Nephron progenitor cell (in vitro differentiated cells): ENCODE measurements at regions not wholly inside any gene's neighbourhood (a gene's known extent, or its start where the extent isn't known, plus 50 kb on each side); places are given as distances from the start of the nearest gene placed in this dataset.

Source experiments
- DNase-seq: peaks from one replicate; pipeline ENCODE4 v3.0.0; 2021
- H3K27ac Mint-ChIP-seq: 2 replicates; pipeline ENCODE4 v1.8.0; 2021; ENCODE audit warnings: mild to moderate bottlenecking, moderate library complexity, mixed read lengths
- H3K27me3 Mint-ChIP-seq: 2 replicates; pipeline ENCODE4 v1.8.0; 2021; ENCODE audit warnings: mild to moderate bottlenecking, low read depth, mixed read lengths; ENCODE audit not compliant: poor library complexity
- H3K36me3 Mint-ChIP-seq: 2 replicates; pipeline ENCODE4 v1.8.0; 2021; ENCODE audit warnings: low read depth, mixed read lengths
- H3K4me1 Mint-ChIP-seq: 2 replicates; pipeline ENCODE4 v1.8.0; 2021; ENCODE audit warnings: mixed read lengths
- H3K4me3 Mint-ChIP-seq: 2 replicates; pipeline ENCODE4 v1.8.0; 2021; ENCODE audit warnings: mild to moderate bottlenecking, moderate library complexity, mixed read lengths
- H3K9me3 Mint-ChIP-seq: 2 replicates; pipeline ENCODE4 v1.8.0; 2021; ENCODE audit warnings: mild to moderate bottlenecking, moderate library complexity, mixed read lengths
- CTCF ChIP-seq: fragments of 200-600 bp; sonication (generic); IDR thresholded peaks from 2 replicates; pipeline ENCODE4 v1.5.0; 2021; ENCODE audit warnings: antibody characterized with exemption

DNA sequence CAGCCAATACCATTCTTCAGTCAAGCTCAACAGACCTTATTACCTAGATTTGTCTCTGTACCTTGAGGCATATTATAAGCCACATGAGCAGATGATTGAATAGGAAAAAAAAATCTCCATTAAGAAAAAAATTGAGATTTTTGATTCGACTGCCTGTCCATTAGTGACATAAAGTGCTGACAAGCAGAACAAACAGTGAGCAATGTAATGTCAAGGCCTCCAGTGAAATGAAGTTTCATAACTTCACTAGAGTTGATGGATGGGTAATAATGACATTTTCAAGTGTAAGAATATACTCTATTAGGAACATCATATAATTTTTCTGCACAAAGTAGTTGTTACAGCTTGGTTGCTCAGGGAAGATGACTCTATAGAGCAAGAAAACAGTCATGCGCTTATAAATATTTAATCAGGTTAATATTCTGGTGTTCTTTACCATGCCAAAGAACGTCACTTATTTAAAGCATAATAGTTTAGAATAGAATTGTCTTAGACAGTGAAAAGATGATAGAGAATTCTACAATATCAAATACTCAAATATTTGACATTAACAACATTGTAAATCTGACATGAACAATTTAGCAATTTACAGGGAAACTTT is 783.7 kb downstream of the EPHA7 start:
- no peak for TF ChIP-seq CTCF
- Mint-ChIP-seq H3K36me3 (no peaks in the 10 kb centered on the region), H3K4me1 (no peaks in the 10 kb centered on the region), H3K4me3 (no peak overlapping the region), H3K27me3 (peaks cover 2% of the 10 kb centered on the region), H3K9me3 (no peaks in the 10 kb centered on the region), H3K27ac (no peak overlapping the region)
- no peak for DNase-seq

- no peak overlapping the region for H3K4me3 Mint-ChIP-seq
These were observed 784.8 kb downstream of the EPHA7 start for GRCh38 chr6:92634561-92634960.

GRCh38 chr6:92623431-92623830 is 795.9 kb downstream of the EPHA7 start:
- Mint-ChIP-seq H3K27me3 (no peaks in the 10 kb centered on the region), H3K36me3 (no peaks in the 10 kb centered on the region), H3K9me3 (peaks cover 19% of the 10 kb centered on the region), H3K27ac (peak overlapping the region; percentile 43), H3K4me3 (no peak overlapping the region), H3K4me1 (no peaks in the 10 kb centered on the region)
- peak; percentile 8 for DNase-seq
- no peak for TF ChIP-seq CTCF

More at GRCh38 chr6:92634561-92634960, 784.8 kb downstream of the EPHA7 start:
- H3K27me3 Mint-ChIP-seq, result no peaks in the 10 kb centered on the region
- no peaks in the 10 kb centered on the region for H3K4me1 Mint-ChIP-seq
- no peak for DNase-seq
- no peaks in the 10 kb centered on the region for H3K36me3 Mint-ChIP-seq
- H3K9me3 Mint-ChIP-seq, result no peaks in the 10 kb centered on the region
- no peak overlapping the region for H3K27ac Mint-ChIP-seq
- TF ChIP-seq CTCF, result no peak

GRCh38 chr6:92617721-92618120 is 801.6 kb downstream of the EPHA7 start:
- no peak for DNase-seq
- Mint-ChIP-seq H3K27ac (no peak overlapping the region), H3K4me1 (no peaks in the 10 kb centered on the region), H3K4me3 (no peak overlapping the region), H3K36me3 (no peaks in the 10 kb centered on the region), H3K27me3 (no peaks in the 10 kb centered on the region), H3K9me3 (peaks cover 17% of the 10 kb centered on the region)
- TF ChIP-seq CTCF, result no peak

DNA sequence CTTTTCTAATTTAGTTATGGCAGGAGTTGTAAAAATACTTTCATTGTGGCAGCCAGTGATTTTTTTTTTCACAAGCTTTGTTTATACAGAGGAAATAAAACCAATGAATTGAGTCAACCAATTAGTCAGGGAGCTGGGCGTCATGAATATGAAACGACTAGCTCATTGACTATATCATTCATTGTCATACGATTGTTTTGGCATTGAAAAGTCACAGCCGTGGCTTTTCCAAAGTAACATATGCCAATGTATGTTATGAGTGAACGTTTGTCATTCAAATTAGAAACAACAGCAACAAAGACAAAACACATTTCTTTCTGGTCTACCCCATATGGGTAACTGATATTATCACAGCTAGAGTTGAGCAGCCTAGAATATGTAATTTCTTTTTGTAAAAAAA is 810.6 kb downstream of the EPHA7 start:
- no peak for DNase-seq
- H3K36me3 Mint-ChIP-seq, result no peaks in the 10 kb centered on the region
- peaks cover 10% of the 10 kb centered on the region for H3K9me3 Mint-ChIP-seq
- no peaks in the 10 kb centered on the region for H3K27me3 Mint-ChIP-seq
- no peaks in the 10 kb centered on the region for H3K4me1 Mint-ChIP-seq
- H3K4me3 Mint-ChIP-seq, result no peak overlapping the region
- no peak overlapping the region for H3K27ac Mint-ChIP-seq
- TF ChIP-seq CTCF, result no peak

DNA sequence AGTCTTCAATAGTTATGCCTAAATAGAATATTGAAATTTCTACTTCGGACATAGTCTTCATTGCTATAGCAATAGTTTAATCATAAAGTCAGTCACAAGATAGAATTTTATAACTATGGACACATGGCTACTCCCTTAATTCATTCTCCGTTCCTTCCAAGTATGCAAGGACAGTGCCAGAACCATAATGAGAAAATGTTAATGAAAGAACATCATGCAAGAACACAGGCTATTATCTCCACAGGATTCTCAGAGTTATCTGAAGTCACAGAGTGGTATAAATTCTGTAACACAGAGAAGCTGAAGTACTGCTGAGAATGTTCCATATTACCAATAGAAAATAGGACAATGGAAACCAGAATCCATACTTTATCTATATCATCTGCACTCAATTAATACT is 826.2 kb downstream of the EPHA7 start:
- H3K27me3 Mint-ChIP-seq, result no peaks in the 10 kb centered on the region
- H3K27ac Mint-ChIP-seq, result no peak overlapping the region
- H3K9me3 Mint-ChIP-seq, result no peaks in the 10 kb centered on the region
- H3K4me1 Mint-ChIP-seq, result no peaks in the 10 kb centered on the region
- no peak for TF ChIP-seq CTCF
- no peaks in the 10 kb centered on the region for H3K36me3 Mint-ChIP-seq
- no peak overlapping the region for H3K4me3 Mint-ChIP-seq
- DNase-seq, result no peak
